ENCODE measurements at regions not wholly inside any gene's neighbourhood (a gene's known extent, or its start where the extent isn't known, plus 50 kb on each side); places are given as distances from the start of the nearest gene placed in this dataset.

DNA sequence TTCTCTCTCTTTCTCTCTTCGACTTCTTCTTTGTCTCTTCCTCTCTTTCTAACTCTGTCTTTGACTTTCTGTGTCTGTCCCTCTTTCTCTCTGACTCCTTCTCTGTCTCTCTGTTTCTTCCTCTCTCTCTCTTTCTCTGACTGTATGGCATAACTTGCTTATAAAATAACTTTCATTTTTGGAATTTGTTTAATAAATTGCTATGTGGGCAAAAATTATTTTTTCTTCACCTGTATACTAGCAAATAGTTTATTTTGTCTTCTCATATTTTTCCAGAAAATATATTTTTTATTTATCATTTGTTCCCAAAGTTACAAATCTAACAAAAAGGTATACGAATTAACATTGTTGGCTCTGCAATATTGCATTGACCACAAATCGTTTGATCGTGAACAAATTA lies 305.7 kb upstream of the FAM98A start:
- FAIRE-seq, result no peak

DNA sequence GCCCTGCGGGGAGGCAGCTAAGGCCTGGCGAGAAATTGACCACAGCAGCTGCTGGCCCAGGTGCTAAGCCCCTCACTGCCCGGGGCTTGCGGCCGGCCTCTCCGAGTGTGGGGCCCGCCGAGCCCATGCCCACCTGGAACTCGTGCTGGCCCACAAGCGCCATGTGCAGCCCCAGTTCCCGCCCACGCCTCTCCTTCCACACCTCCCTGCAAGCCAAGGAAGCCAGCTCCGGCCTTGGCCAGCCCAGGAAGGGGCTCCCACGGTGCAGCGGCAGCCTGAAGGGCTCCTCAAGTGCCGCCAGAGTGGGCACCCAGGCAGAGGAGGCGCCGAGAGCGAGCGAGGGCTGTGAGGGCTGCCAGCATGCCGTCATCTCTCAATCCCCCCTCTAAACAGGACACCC lies 304.6 kb upstream of the FAM98A start:
- no peak for FAIRE-seq

DNA sequence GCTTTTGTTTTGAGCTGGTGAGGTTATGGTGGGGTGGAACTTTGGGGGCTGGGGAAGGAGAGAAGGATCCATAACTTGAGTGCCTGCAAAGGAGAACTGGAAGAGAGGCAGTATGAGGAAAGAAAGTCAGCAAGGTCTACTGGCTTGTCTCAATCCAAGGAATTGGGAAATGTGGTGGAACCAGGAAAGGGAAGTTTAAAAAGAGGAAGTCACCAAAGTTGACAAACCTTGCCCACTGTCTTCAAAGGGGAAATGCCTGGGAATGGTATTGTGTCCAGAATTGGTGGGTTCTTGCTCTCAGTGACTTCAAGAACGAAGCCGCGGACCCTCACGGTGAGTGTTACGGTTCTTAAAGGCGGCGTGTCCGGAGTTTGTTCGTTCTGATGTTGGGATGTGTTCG lies 304.1 kb upstream of the FAM98A start:
- no peak for FAIRE-seq

DNA sequence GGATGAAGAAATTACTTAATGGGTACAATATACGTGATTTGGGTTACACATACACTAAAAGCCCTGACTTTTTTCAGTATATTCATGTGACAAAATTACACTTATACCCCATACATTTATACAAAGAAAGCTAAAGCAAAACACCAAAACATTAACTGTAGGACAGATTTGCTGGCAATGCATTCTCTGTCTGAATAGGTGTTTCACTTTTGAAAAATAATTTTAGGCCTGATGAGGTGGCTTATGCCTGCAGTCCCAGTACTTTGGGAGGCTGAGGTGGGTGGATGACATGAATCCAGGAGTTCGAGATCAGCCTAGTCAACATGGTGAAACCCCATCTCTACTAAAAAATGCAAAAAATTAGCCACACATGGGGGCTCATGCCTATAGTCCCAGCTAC lies 301.5 kb upstream of the FAM98A start:
- FAIRE-seq, result no peak

DNA sequence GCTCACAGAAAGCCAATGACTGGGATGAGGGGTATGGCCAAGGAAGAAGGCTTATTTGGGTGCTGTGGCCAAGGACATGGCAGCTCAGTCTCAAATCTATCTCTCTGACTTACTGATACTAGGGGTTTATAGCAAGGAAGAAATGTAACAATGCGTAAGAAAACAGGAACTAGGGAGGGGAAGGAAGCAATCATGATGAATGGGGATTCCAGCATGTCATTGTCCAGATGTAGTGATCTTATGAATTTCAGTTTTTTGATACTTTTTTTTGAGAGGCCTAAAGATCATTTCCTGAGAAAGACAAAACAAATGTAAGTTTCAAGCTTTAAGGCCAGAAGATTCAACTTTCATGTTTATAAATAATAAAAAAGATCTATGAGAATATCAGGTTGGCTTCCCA lies 298.6 kb upstream of the FAM98A start:
- FAIRE-seq, result no peak

DNA sequence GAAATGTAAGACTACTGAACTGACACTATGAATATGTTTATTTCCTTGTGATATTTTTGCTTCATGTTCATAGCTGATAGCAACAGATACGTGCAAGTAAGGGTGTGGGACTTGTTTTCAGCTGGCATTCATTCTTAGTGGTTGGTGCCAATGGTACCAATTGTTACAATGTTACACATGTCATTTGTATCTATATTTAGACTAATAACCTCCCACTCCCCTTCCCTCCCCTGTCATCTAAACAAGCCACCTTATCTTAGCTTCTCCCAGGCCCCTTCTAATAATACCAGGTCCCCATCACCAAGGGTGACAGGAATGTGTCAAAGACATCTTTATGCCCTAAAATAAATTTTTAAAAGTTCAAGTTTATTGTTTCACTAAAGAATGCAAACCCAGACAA lies 294.7 kb upstream of the FAM98A start:
- FAIRE-seq, result no peak

DNA sequence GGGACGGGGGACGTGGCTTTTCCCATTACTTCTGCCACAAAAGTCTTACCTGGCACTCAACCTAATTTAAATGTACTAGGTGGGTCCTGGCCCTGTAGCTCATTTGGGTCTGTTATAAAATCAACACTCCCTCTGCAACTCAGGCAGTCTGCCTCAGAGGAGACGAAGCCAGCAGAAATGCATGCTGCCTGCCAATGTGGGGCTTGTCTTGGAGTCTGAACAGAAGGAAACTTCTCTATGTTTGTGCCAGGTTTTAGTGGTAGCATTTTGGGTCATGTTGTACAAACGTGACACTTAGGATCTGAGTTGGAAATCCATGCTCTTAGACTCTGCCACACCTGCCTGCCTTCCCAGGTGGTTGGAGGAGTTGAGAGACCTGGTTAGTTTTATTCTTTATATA lies 292.5 kb upstream of the FAM98A start:
- no peak for FAIRE-seq

DNA sequence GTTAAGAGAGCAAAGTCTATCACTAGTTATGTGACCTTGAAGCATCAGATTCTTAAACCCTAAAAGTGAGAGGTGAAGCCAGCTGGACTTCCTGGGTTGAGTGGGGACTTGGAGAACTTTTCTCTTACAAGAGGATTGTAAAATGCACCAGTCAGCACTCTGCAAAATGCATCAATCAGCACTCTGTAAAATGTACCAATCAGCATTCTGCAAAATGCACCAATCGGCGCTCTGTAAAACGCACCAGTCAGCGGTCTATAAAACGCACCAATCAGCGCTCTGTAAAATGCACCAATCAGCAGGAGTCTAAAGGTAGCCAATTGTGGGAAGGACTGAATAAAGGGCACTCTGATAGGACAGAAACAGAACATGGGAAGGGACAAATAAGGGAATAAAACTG lies 291.6 kb upstream of the FAM98A start:
- FAIRE-seq, result no peak

DNA sequence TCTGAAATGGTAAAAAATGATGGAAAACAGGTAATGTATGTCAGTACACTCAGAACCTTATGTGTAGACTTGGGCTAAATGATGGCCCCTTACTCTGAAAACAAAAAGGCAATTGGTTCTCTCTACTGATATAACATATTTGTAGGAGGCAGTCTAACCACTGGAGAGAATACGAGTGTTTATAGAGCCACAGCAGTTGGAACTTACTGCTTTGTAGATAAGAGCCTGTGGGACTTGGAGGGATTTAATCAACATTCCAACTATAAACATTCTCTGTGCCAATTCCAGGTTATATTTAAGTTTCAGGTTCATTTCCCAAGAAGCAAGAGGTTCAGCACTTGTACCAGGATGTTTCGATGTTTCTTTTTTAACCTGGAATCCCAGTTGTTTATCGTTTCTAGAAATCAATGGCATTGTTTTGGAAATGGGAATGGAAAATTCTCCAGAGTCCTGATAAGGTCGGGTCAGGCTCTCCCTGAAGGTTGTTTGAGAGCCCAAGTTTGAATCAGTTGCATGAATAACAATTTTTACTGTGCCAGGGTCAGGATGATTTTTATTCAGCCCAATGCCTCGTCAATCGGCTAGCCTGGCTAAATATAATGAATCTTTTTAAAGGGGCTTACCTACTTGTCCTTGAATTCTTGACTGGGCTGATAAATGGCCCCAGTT lies 278.4 kb upstream of the FAM98A start:
- FAIRE-seq, result no peak

DNA sequence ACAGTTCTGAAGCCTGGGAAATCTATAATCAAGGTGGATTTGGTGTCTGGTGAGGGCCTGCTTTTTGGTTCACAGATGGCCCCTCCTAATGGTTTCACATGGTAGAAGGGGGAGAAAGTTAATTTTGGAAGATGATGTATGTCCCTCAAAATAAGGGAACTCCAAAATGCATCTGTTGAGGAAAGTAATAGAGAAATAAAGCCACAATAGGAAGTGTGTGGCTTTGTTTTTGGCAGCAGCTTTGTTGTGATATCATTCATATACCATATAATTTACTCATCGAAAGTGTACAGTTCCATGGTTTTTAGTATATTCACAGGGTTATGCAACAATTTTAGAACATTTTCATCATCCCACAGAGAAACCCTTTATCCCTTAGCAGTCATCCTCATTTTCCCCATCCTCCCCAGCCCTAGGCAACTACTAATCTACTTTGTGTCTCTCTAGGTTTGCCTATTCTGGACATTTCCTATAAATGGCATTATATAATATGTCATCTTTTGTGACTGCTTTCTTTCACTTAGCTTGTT lies 274.0 kb upstream of the FAM98A start:
- no peak for FAIRE-seq

DNA sequence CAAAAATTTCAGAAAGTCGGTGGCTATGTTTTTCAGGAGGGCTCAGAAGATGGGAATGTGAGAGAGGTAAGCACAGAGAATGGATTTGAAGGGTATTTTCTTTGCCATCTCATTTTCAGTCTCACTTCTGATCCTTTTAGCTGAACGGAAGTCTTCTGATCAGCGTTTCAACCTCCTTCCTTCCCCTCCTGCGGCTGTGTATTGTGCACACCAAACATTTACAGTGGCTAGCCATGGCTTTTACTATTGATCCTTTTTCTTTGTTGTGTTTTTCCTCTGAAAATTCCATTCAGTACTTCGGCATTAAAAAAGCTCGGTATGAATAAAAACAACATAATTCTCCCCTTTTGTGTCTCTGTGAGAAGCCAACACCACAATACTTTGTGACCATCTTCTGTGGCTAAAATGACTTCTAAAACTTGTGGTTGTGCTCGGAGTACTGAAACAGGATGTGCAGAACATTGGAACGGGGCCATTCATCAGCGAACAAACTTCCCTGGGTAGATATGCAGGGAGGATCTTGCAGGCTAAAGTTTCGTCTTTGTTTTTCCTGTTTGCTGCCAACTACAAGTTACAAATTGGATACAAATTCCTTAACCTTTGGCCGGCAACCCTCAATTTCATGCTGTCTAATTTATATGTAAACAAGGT lies 260.8 kb upstream of the FAM98A start:
- no peak for FAIRE-seq

DNA sequence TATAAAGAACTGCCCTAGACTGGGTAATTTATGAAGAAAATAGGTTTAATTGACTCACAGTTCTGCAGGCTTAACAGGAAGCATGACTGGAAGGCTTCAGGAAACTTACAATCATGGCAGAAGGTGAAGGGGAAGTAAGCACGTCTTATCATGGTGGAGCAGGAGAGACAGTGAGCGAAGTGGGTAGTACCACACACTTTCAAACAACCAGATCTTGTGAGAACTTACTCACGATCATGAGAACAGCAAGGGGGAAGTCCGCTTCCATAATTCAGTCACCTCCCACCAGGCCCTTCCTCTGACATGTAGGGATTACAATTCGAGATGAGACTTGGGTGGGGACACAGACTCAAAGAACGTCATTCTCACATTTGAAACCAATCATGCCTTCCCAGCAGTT lies 260.1 kb upstream of the FAM98A start:
- no peak for FAIRE-seq

DNA sequence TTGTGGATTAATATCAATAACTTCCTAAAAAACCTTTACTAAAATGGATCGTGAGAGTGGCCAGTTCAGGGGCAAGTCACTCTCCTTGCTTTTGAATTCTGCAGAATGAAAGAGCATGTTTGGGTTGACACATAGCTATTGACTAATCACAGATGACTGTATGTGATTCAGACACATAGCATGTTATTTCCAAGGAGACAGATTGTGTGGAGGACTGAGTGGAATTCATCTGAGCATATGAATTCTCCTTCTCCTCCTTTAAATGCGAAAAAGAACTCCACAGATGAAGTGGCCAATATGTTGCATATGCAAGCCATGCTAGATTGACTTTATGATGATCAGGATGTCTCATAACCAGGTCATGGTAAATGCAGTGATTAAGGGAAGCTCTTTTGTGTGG lies 249.4 kb upstream of the FAM98A start:
- FAIRE-seq, result no peak

DNA sequence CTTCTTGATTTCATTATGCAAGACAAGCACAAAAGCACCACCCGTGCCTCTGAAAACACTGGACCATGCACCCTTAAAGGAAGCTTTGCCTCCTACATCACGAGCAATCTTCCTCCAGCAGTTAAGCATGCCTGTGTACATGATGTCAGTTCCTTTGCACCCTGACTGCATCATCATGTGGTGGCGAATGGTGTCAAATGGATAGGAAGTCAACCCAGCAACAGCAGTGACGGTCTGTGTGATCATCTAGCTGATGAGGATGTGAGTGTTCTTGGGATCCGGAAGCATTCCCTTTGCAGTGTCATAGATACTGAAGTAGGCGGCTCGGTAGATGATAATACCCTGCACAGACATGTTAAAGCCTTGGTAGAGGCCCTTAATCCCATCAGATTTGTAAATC lies 240.7 kb upstream of the FAM98A start:
- FAIRE-seq, result no peak

DNA sequence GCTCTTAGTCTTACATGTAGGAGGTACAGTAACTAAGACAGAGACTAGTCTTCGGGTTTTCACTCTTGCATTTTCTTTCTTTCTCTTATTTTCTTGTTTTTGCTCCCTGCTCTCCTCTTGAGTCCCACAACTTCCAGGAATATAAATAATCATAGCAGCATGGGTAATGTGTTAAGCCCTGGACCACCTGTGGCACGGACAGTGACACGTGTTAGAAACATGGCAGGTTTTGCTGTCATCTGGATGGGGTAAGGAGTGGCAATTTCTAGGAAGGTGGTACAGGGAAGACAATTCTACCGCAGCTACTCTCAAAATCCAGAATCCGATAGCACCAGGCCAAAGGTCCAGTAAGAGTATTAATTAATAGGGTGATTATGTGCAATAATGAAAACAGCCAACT lies 237.5 kb upstream of the FAM98A start:
- no peak for FAIRE-seq

DNA sequence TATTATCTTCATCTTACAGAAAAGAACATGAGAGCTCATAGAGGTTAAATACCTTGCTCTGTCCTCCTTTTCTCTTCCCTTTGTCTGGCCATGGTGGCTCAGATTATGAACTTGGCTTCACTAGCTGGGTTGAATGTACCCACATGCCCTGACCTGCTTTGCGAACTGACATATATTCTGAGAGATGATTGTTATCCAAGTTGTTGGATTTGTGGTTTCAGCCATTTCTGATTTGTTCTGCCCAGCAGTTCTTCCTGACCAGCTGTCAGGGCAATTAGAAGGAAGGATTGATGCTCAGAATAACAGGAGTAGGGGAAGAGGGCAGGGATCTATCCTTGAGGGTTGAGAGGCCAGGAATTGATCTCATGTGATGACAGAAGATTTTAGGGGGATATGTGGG lies 236.8 kb upstream of the FAM98A start:
- no peak for FAIRE-seq

DNA sequence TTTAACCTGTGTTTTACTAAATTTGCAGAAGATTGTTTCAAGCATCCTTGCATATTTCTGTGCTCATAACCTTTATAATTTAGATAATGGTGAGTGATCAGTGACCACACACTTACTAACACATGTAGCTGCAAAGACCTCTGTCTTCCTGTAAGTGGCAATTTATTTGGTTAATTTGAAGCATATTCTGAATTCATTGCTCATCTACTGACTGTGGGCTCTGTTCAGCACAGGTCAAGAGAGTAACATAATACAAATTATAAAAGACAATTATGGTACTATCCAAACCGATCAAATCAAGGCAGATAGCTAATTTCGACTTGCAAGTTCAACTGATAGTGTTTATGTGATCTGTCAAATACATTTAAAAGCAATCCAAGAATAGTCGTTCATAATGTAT lies 223.9 kb upstream of the FAM98A start:
- no peak for FAIRE-seq

DNA sequence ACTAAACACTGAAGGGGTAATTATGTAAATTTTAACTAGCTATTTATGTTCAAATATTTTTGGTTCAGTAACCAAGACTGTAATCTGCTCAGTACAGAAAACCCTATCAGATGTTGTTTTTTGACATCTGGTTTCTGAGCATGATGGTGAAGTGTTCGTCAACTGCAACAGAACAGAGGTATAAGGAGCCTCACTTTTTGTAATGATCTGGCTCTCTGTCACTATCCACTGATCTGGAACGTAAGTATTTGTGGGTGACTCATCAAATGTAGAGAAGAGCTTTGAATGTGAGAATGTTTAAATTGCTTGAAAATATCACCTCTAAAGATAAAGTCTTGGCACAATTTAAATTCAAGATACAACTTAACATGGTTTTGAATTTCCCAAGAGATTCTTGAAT lies 213.6 kb upstream of the FAM98A start:
- no peak for FAIRE-seq

DNA sequence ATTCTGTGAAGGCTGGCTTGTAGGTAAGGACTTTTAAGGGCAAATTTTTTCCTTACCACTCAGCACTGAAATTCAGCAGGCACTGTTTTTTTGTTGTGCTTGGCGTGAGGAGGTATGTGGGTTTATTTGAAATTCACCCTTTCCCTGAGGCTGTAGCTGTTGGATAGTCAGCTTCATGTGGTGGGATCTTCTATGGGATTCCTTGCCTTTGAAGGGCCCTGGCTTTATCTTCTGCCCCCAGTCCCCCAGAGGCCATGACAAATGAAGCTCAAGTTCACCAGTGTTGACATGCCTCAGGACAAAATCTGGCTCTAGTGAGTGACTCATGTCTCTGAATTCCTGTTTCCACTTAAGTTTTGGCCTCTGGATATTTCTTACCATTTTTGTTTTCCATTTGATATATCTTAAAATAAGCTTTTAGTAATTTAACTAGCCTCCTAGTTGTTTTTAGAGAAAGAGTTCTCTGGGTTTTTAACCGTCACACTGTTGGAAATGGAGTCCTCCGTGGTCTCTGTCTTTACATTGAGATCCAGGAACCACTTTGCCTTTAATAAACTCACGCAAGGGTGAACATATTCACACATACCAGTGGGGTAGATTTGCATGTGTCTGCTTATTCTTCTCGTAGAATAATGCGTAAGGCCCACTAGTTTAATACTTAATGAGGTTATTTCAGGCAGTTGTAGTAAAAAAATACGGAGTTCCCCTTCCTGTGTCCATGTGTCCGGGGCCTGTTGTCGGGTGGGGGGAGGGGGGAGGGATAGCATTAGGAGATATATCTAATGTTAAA lies 211.1 kb upstream of the FAM98A start:
- no peak for FAIRE-seq

DNA sequence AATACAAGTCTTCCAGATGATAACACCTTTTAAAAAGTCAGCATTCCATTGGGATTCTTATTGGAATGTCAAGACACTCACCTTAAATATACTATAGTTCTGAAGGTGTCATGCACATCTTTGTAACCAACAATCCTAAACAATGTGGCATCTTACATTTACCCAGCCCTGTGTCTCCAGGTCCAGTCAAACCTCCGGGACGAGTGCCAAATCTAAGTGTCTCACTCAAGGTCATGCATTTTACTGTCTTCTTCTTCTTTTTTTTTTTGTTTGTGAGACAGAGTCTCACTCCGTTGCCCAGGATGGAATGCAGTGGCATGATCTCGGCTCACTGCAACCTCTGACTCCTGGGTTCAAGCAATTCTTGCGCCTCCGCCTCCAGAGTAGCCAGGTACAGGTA lies 206.9 kb upstream of the FAM98A start:
- FAIRE-seq, result no peak

DNA sequence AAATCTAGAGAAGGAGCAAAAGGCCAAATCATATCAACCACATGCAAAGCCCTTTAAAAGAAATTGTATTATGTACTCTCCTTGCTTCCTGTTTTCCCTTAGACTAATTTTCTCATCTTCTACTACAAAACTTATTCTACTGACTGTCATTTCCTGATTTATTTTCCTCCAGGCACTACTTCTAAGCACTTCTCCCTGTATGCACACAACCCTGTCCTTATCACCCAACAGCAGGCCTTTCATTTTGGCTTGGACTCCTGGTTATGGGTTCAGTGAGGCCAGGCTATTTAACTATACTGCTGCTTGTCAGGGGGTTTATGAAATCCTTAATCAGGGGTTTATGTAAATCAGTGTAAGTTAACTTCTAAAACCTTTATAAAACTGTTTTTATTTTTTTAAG lies 205.1 kb upstream of the FAM98A start:
- no peak for FAIRE-seq

DNA sequence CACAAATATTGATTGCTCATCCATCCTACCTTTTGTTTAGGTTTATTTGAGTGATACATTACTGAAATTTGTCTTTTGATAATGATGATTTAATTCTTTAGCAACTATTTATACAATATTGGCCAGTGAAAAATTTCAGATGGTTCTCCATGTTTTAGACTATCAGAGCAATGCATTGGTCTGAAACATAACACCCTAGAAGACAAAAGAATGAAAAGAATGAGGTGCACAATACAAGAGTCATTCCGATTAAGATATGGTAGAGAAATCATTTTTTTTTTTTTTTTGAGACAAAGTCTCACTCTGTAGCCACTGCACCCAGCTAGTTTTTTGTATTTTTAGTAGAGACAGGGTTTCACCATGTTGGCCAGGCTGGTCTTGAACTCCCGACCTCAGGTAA lies 197.4 kb upstream of the FAM98A start:
- no peak for FAIRE-seq

DNA sequence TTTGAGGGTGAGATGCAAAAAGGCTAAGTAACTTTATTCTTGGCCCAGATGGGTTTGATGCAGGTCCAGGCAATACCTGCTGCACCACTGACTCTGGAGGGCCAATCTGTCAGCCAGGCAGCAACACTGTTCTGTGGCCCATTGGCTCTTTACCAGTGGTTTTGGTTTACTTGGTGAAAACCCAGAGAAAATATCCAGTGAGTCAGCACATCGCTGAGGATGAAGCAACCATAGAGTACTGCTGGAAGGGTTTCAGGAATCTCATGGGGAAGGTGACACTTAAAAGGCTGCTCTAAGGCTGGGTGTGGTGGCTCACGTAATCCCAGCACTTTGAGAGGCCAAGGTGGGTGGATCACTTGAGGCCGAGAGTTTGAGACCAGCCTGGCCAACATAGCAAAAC lies 192.5 kb upstream of the FAM98A start:
- FAIRE-seq, result no peak

DNA sequence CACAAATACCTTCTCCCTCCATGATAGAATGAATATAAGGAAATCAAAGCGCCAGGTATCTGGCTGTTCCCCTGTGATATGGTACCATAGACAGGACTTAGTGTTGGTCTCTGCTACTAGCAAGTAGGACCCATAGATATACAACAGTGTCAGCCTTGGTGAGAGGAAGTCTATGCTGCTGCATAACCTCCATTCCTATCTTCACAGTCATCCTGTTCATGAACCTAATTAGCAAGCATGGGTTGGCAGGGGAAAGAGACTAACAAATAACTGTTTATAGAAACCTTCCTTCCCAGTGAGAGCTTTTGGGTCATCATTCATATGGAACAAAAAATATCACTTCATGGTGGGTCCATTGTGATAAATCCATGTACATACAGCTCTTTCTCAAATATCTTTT lies 188.9 kb upstream of the FAM98A start:
- no peak for FAIRE-seq

Data from G401.6 (cell line).